ENCODE measurements at regions not wholly inside any gene's neighbourhood (a gene's known extent, or its start where the extent isn't known, plus 50 kb on each side); places are given as distances from the start of the nearest gene placed in this dataset.

DNA sequence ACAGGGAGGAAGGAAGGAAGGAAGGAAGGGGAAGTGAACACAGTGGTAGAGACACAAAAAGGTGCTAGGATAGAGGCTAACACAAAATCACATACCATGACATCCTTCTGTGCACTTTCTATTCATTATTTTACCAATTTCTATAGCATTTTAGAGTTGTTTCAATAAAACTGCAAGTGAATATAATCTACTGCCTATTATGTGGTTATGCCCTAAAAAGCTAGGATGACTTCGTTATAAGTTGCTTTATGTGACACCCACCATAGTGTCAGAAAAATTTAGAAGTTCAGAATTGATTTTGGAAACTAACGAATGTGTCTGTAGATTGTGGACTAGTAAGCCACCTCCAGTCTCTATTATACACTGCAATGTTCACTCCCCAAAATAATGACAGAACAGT is 59.4 kb upstream of the EDNRA start:
- Histone ChIP-seq H3K4me1 (ENCODE audit: insufficient read depth, low read length) (no peaks in the 10 kb centered on the region), H3K9me3 (ENCODE audit: low read depth, low read length) (no peaks in the 10 kb centered on the region), H4K20me1 (ENCODE audit: insufficient read depth, low read length) (no peaks in the 10 kb centered on the region), H3K36me3 (ENCODE audit: insufficient read depth, low read length) (no peaks in the 10 kb centered on the region), H3K27me3 (ENCODE audit: insufficient read depth, low read length) (no peaks in the 10 kb centered on the region), H3K27ac (ENCODE audit: low read depth, low read length) (no peak overlapping the region), H2AFZ (ENCODE audit: low read length) (no peak overlapping the region), H3K79me2 (ENCODE audit: insufficient read depth, low read length) (no peaks in the 10 kb centered on the region), H3K4me2 (ENCODE audit: insufficient read depth, low read length) (no peak overlapping the region), H3K4me3 (ENCODE audit: insufficient read depth, low read length) (no peak overlapping the region)
- no peak for DNase-seq (ENCODE audit: insufficient read length, low spot score, missing footprints)
- TF ChIP-seq, protein P1, sequence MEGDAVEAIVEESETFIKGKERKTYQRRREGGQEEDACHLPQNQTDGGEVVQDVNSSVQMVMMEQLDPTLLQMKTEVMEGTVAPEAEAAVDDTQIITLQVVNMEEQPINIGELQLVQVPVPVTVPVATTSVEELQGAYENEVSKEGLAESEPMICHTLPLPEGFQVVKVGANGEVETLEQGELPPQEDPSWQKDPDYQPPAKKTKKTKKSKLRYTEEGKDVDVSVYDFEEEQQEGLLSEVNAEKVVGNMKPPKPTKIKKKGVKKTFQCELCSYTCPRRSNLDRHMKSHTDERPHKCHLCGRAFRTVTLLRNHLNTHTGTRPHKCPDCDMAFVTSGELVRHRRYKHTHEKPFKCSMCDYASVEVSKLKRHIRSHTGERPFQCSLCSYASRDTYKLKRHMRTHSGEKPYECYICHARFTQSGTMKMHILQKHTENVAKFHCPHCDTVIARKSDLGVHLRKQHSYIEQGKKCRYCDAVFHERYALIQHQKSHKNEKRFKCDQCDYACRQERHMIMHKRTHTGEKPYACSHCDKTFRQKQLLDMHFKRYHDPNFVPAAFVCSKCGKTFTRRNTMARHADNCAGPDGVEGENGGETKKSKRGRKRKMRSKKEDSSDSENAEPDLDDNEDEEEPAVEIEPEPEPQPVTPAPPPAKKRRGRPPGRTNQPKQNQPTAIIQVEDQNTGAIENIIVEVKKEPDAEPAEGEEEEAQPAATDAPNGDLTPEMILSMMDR (IDR thresholded peaks at IDR 0.05; ENCODE audit: extremely low read depth, low read depth, low read length), result no peak

DNA sequence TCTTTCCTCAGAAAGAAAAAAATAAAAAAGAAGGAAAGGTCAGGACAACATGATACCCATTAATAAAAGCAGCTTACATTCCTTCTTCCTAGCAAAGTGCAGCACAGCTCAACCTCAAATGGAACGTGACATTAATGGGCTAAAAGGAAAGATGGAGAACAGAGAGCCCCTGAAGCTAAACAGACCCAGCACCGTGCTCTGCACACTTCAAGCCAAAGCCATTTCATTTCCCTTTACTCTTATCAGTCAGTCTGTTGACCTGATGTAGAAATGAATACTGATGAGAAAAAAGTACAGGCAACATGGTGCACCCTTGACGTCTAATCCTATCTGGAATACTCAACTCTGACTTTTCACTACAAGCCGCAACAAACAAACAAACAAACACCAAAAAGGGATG is 57.7 kb upstream of the EDNRA start:
- H3K79me2 ChIP-seq (ENCODE audit: insufficient read depth, low read length), result no peaks in the 10 kb centered on the region
- no peak overlapping the region for H2AFZ ChIP-seq (ENCODE audit: low read length)
- no peak for DNase-seq (ENCODE audit: insufficient read length, low spot score, missing footprints)
- TF ChIP-seq, protein P1 (IDR thresholded peaks at IDR 0.05; ENCODE audit: extremely low read depth, low read depth, low read length), result no peak
- H4K20me1 ChIP-seq (ENCODE audit: insufficient read depth, low read length), result no peaks in the 10 kb centered on the region
- H3K9me3 ChIP-seq (ENCODE audit: low read depth, low read length), result no peaks in the 10 kb centered on the region
- H3K36me3 ChIP-seq (ENCODE audit: insufficient read depth, low read length), result no peaks in the 10 kb centered on the region
- H3K27ac ChIP-seq (ENCODE audit: low read depth, low read length), result no peak overlapping the region
- H3K27me3 ChIP-seq (ENCODE audit: insufficient read depth, low read length), result no peaks in the 10 kb centered on the region
- H3K4me1 ChIP-seq (ENCODE audit: insufficient read depth, low read length), result no peaks in the 10 kb centered on the region
- no peak overlapping the region for H3K4me2 ChIP-seq (ENCODE audit: insufficient read depth, low read length)
- H3K4me3 ChIP-seq (ENCODE audit: insufficient read depth, low read length), result no peak overlapping the region

DNA sequence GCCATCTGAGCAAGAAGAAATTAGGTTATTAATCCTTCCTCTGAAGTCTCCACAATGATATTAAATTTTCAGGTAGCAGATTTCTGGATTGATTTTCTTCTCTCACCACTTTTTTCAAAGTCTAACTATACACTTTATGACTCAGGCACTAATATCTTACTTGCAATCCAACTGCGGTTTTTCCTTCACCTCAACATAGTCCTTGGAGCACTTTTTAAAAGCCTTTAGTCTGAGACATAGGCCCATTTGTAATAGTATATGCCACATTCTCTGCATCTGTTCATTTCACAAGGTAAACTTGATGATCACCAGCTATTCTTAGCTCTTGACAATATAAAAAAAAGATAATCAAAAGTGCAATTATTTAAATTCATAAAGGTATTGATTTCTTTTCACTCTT is 55.9 kb upstream of the EDNRA start:
- no peak for DNase-seq (ENCODE audit: insufficient read length, low spot score, missing footprints)

DNA sequence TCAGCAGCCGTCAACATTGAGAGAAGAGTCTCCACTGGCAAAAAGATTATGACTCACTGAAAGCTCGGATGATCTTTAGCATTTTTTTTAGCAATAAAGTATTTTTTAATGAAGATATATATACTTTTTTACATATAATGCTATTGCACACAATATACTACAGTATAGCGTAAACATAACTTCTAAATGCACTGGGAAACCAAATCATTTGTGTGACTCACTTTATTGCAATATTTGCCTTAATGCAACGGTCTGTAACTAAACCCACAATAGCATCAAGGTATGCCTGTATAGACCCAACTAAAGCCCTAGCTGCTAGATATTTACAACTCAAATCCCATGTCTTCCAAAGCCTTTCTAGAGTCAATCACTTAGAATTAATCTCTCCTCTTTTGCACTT is 52.3 kb upstream of the EDNRA start:
- H3K27ac ChIP-seq (ENCODE audit: low read depth, low read length), result no peak overlapping the region
- H2AFZ ChIP-seq (ENCODE audit: low read length), result no peak overlapping the region
- TF ChIP-seq, protein P1 (IDR thresholded peaks at IDR 0.05; ENCODE audit: extremely low read depth, low read depth, low read length), result no peak
- no peaks in the 10 kb centered on the region for H4K20me1 ChIP-seq (ENCODE audit: insufficient read depth, low read length)
- DNase-seq (ENCODE audit: insufficient read length, low spot score, missing footprints), result no peak
- H3K79me2 ChIP-seq (ENCODE audit: insufficient read depth, low read length), result no peaks in the 10 kb centered on the region
- no peaks in the 10 kb centered on the region for H3K36me3 ChIP-seq (ENCODE audit: insufficient read depth, low read length)
- no peaks in the 10 kb centered on the region for H3K4me1 ChIP-seq (ENCODE audit: insufficient read depth, low read length)
- H3K4me3 ChIP-seq (ENCODE audit: insufficient read depth, low read length), result no peak overlapping the region
- no peak overlapping the region for H3K4me2 ChIP-seq (ENCODE audit: insufficient read depth, low read length)
- H3K9me3 ChIP-seq (ENCODE audit: low read depth, low read length), result peaks cover 2% of the 10 kb centered on the region
- H3K27me3 ChIP-seq (ENCODE audit: insufficient read depth, low read length), result no peaks in the 10 kb centered on the region

More for the DNA sequence above, 55.9 kb upstream of the EDNRA start:
- H3K36me3 ChIP-seq (ENCODE audit: insufficient read depth, low read length), result no peaks in the 10 kb centered on the region
- H3K4me1 ChIP-seq (ENCODE audit: insufficient read depth, low read length), result no peaks in the 10 kb centered on the region
- H3K27me3 ChIP-seq (ENCODE audit: insufficient read depth, low read length), result no peaks in the 10 kb centered on the region
- TF ChIP-seq, protein P1 (IDR thresholded peaks at IDR 0.05; ENCODE audit: extremely low read depth, low read depth, low read length), result no peak
- no peaks in the 10 kb centered on the region for H4K20me1 ChIP-seq (ENCODE audit: insufficient read depth, low read length)
- no peak overlapping the region for H3K27ac ChIP-seq (ENCODE audit: low read depth, low read length)
- H3K4me2 ChIP-seq (ENCODE audit: insufficient read depth, low read length), result no peak overlapping the region
- no peaks in the 10 kb centered on the region for H3K79me2 ChIP-seq (ENCODE audit: insufficient read depth, low read length)
- H3K9me3 ChIP-seq (ENCODE audit: low read depth, low read length), result no peaks in the 10 kb centered on the region
- no peak overlapping the region for H2AFZ ChIP-seq (ENCODE audit: low read length)
- H3K4me3 ChIP-seq (ENCODE audit: insufficient read depth, low read length), result no peak overlapping the region
